Endothelial cell of umbilical vein (primary cell): ENCODE measurements at regions not wholly inside any gene's neighbourhood (a gene's known extent, or its start where the extent isn't known, plus 50 kb on each side); places are given as distances from the start of the nearest gene placed in this dataset.

ENCODE experiments used
- BruUV-seq: library from RNA; stranded (reverse); fragments of 400-500 nt; replicated peaks from 2 replicates; lab custom pipeline; 2021; lab: Mats Ljungman, UMichigan
- CTCF ChIA-PET: fragments of 300-600, 350-600 bp; sonication (Branson Sonifier 250); formaldehyde crosslinking; loops from one replicate; lab custom pipeline; 2021; ENCODE audit warnings: antibody characterized with exemption, inconsistent platforms; lab: Charles Lee
- POLR2A ChIA-PET: fragments of 300-600, 350-600 bp; sonication (Branson Sonifier 250); formaldehyde crosslinking; loops from one replicate; lab custom pipeline; 2021; ENCODE audit warnings: antibody characterized with exemption, inconsistent platforms; lab: Charles Lee
- DNase-seq: peaks from one replicate; pipeline ENCODE4 v3.0.0-alpha.2; 2011; ENCODE audit warnings: low read depth, low spot score
- FAIRE-seq: peaks from 2 replicates; lab custom pipeline; 2011; peaks lifted over from hg19 to GRCh38; lab: Jason Lieb, UNC
- H2AFZ ChIP-seq: 2 replicates; pipeline ENCODE4 v1.6.0; 2012; ENCODE audit warnings: low read depth, low read length, control low read depth, inconsistent platforms
- H3K27ac ChIP-seq: 2 replicates; pipeline ENCODE4 v1.5.1; 2011; ENCODE audit warnings: low read depth, mild to moderate bottlenecking, control low read depth, low read length, moderate library complexity; ENCODE audit not compliant: insufficient read depth
- H3K27me3 ChIP-seq, 2 experiments: 2 replicates each; pipeline versions ENCODE4 v1.6.0 to v1.6.1; 2011; ENCODE audit warnings: low read length in 2 of 2, mixed read lengths in 1 of 2; ENCODE audit not compliant: control insufficient read depth in 2 of 2, insufficient read depth in 2 of 2
- H3K36me3 ChIP-seq, 2 experiments: 2 replicates in 1 of 2; 3 replicates in 1 of 2; pipeline ENCODE4 v1.5.1; 2011; ENCODE audit warnings: low read length in 2 of 2, mild to moderate bottlenecking in 1 of 2, moderate library complexity in 1 of 2; ENCODE audit not compliant: control insufficient read depth in 2 of 2, insufficient read depth in 2 of 2; ENCODE audit errors: extremely low read depth in 1 of 2
- H3K4me1 ChIP-seq: 3 replicates; pipeline ENCODE4 v1.5.1; 2011; ENCODE audit warnings: mild to moderate bottlenecking, low read length; ENCODE audit not compliant: control insufficient read depth, insufficient read depth; ENCODE audit errors: extremely low read depth
- H3K4me2 ChIP-seq: 2 replicates; pipeline ENCODE4 v1.6.1; 2011; ENCODE audit warnings: low read length, control low read depth, mixed read lengths; ENCODE audit not compliant: insufficient read depth
- H3K4me3 ChIP-seq, 3 experiments: fragments of 200-600 bp in 1 of 3; sonication (generic), shearing (Covaris generic) in 1 of 3; replicated peaks in 1 of 3; 2 replicates each; pipeline ENCODE4 v1.5.1; 2011 to 2016; ENCODE audit warnings: control low read depth in 3 of 3, low read length in 3 of 3, mild to moderate bottlenecking in 2 of 3, inconsistent platforms in 1 of 3, low read depth in 1 of 3, moderate library complexity in 1 of 3; ENCODE audit not compliant: insufficient read depth in 1 of 3
- H3K79me2 ChIP-seq: 2 replicates; pipeline ENCODE4 v1.6.0; 2012; ENCODE audit warnings: low read length, inconsistent platforms; ENCODE audit not compliant: control insufficient read depth, insufficient read depth
- H3K9ac ChIP-seq: replicated peaks from 2 replicates; pipeline ENCODE3; 2011; ENCODE audit warnings: low read length, control low read depth; ENCODE audit not compliant: insufficient read depth; ENCODE audit errors: extremely low read depth
- H3K9me1 ChIP-seq: replicated peaks from 3 replicates; pipeline ENCODE4 v1.6.0; 2011; ENCODE audit warnings: mild to moderate bottlenecking, low read length; ENCODE audit not compliant: control insufficient read depth, insufficient read depth; ENCODE audit errors: extremely low read depth
- H3K9me3 ChIP-seq: replicated peaks from 2 replicates; pipeline ENCODE4 v1.5.1; 2012; ENCODE audit warnings: low read length, inconsistent platforms; ENCODE audit not compliant: control insufficient read depth, insufficient read depth
- H4K20me1 ChIP-seq: replicated peaks from 2 replicates; pipeline ENCODE3; 2011; ENCODE audit warnings: mild to moderate bottlenecking, low read length; ENCODE audit not compliant: control insufficient read depth, insufficient read depth; ENCODE audit errors: extremely low read depth
- EZH2 ChIP-seq: IDR thresholded peaks from 2 replicates; pipeline ENCODE4 v1.6.1; 2012; ENCODE audit warnings: borderline replicate concordance, low read depth, mild to moderate bottlenecking, moderate library complexity, low read length, inconsistent platforms; ENCODE audit not compliant: severe bottlenecking
- FOS ChIP-seq: IDR thresholded peaks from 2 replicates; pipeline ENCODE4 v1.6.1; 2011; ENCODE audit warnings: mild to moderate bottlenecking, low read length, moderate library complexity, borderline replicate concordance; ENCODE audit not compliant: insufficient read depth
- GATA2 ChIP-seq: IDR thresholded peaks from 2 replicates; pipeline ENCODE4 v1.7.0; 2011; ENCODE audit warnings: low read depth, mild to moderate bottlenecking, moderate library complexity, mixed read lengths, low read length; ENCODE audit not compliant: insufficient read length, insufficient read depth
- JUN ChIP-seq: IDR thresholded peaks from 2 replicates; pipeline ENCODE4 v1.6.1; 2011; ENCODE audit warnings: borderline replicate concordance, low read depth; ENCODE audit not compliant: insufficient read length, insufficient read depth
- MYC ChIP-seq: IDR thresholded peaks from one replicate; pipeline ENCODE4 v1.6.1; 2011; ENCODE audit warnings: mild to moderate bottlenecking, low read depth, low read length
- POLR2A ChIP-seq: IDR thresholded peaks from 2 replicates; pipeline ENCODE4 v1.6.1; 2012; ENCODE audit warnings: low read depth, mild to moderate bottlenecking, control low read depth, low read length
- POLR2AphosphoS5 ChIP-seq: IDR thresholded peaks from 2 replicates; pipeline ENCODE4 v1.6.1; 2012; ENCODE audit warnings: low read depth, mild to moderate bottlenecking, control low read depth, low read length, moderate library complexity; ENCODE audit not compliant: insufficient read depth
- dilution Hi-C: fragments of 300-500 bp; cut with MboI; formaldehyde crosslinking; loops from one replicate; pipeline ENCODE4 v1.15.0; 2019; ENCODE audit warnings: low sequenced_read_pairs; ENCODE audit not compliant: extremely low pct_ligation_motif_present
- intact Hi-C: fragments of 100-400 bp; cut with micrococcal nuclease; formaldehyde crosslinking; loops from one replicate; pipeline ENCODE4 v1.10.0; 2022
- TF ChIP-seq, protein P1 (sequence below), 2 donors: IDR thresholded peaks; 1 replicate in 1 of 2; 2 replicates in 1 of 2; pipeline ENCODE4 v1.5.1; 2011; ENCODE audit warnings: low read length in 2 of 2, mild to moderate bottlenecking in 2 of 2, moderate library complexity in 2 of 2, control low read depth in 1 of 2, inconsistent platforms in 1 of 2, low read depth in 1 of 2; ENCODE audit not compliant: insufficient read depth in 1 of 2; ENCODE audit errors: extremely low read depth in 1 of 2
- TF ChIP-seq, protein P2 (sequence below): IDR thresholded peaks from 2 replicates; pipeline ENCODE4 v1.6.1; 2011; ENCODE audit not compliant: insufficient read depth, insufficient read length

DNA sequence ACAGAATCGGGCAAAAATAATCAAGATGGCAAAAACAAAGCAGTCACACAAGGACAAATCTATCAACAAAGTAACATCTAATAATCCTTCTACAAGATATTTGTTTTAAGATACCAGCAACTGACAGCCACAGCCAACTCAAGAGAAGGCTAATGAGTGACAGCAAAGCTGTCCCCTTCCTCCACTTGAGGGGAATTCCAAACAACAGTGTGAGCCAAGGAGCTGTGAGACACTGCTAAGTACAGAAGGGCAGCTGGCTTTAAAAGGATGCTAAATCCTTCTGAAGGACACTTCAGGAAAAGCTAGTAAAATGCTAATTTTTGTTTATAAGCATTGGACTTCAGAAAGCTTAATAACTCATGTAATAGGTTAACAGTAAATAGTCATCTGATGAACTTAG, 120.3 kb upstream of the GOLGA8J start:
- dilution Hi-C loops (no loop called here), intact Hi-C loops (no loop called here)
- no peaks in the 10 kb centered on the region for H3K9me3 ChIP-seq
- no peaks in the 10 kb centered on the region for H3K79me2 ChIP-seq
- H3K9me1 ChIP-seq: no peaks in the 10 kb centered on the region
- H2AFZ ChIP-seq: no peak overlapping the region
- FAIRE-seq: no peak
- H3K4me2 ChIP-seq: no peak overlapping the region
- H3K27ac ChIP-seq: no peak overlapping the region
- no peaks in the 10 kb centered on the region for H3K4me1 ChIP-seq
- no peaks in the 10 kb centered on the region for H3K36me3 ChIP-seq
- no peak overlapping the region for H3K4me3 ChIP-seq
- BruUV-seq: no TSS peak
- H3K27me3 ChIP-seq: peaks cover 8 to 10% of the 10 kb centered on the region in 2 experiments
- CTCF ChIA-PET: interaction anchor here (1.1 kb wide), 1 partner anchor 9 kb away, joined by 3 read pairs; no protein-coding TSS in a partner anchor
- POLR2A ChIA-PET: no interaction called here
- H3K9ac ChIP-seq: no peak overlapping the region
- no peak for TF ChIP-seq POLR2A
- TF ChIP-seq FOS: no peak
- TF ChIP-seq GATA2: no peak
- TF ChIP-seq POLR2AphosphoS5: no peak
- TF ChIP-seq MYC: no peak
- TF ChIP-seq, protein P1, sequence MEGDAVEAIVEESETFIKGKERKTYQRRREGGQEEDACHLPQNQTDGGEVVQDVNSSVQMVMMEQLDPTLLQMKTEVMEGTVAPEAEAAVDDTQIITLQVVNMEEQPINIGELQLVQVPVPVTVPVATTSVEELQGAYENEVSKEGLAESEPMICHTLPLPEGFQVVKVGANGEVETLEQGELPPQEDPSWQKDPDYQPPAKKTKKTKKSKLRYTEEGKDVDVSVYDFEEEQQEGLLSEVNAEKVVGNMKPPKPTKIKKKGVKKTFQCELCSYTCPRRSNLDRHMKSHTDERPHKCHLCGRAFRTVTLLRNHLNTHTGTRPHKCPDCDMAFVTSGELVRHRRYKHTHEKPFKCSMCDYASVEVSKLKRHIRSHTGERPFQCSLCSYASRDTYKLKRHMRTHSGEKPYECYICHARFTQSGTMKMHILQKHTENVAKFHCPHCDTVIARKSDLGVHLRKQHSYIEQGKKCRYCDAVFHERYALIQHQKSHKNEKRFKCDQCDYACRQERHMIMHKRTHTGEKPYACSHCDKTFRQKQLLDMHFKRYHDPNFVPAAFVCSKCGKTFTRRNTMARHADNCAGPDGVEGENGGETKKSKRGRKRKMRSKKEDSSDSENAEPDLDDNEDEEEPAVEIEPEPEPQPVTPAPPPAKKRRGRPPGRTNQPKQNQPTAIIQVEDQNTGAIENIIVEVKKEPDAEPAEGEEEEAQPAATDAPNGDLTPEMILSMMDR (IDR thresholded peaks at IDR 0.05; ENCODE audit: extremely low read depth in 1 of 2, insufficient read depth in 1 of 2, low read depth in 1 of 2, low read length in 2 of 2): no peak
- no peak for TF ChIP-seq EZH2
- TF ChIP-seq JUN: no peak
- TF ChIP-seq, protein P2, sequence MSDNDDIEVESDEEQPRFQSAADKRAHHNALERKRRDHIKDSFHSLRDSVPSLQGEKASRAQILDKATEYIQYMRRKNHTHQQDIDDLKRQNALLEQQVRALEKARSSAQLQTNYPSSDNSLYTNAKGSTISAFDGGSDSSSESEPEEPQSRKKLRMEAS: no peak
- H4K20me1 ChIP-seq: no peaks in the 10 kb centered on the region
- no peak for DNase-seq
